HS-27A (cell line): ENCODE measurements at regions not wholly inside any gene's neighbourhood (a gene's known extent, or its start where the extent isn't known, plus 50 kb on each side); places are given as distances from the start of the nearest gene placed in this dataset.

ENCODE experiments used
- DNase-seq: peaks from one replicate; pipeline ENCODE4 v3.0.0-alpha.2; 2012; ENCODE audit warnings: low read depth, missing footprints

- DNase-seq: no peak
These were observed 103.8 kb upstream of the SMIM21 start for GRCh38 chr18:75531212-75531850.

DNA sequence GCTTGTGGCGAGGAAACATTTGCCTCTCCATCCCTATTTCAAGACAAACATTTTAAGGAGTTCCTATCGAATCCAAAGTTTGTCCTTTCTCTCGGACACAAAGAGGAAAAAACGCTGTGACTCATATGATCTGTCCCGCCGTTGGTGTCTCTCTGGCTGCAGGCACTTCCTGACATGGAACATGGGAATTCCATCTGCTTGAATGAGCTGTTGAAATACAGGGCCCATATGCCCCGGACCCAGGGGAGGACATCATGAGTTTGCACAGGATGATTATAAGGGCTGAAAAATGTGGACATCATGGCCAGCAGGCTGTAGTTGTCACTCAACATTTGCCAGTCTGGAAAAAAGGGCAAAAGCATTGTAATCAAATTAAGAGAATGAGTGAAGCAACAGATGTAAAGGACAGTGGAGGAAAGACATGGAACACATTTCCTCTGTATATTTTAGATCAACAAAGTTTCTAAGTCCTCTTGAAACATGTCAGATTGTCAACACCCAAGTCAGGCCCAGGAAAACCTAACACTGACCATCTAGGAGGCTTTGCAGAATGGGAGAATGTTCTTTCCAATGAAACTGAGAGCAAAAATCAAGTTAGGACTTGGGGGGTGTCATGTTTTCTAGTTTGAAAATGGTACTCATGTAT lies 103.2 kb upstream of the SMIM21 start:
- DNase-seq: no peak

GRCh38 chr18:75530118-75530517 lies 102.6 kb upstream of the SMIM21 start:
- DNase-seq: no peak

- DNase-seq: no peak
These were observed 101.9 kb upstream of the SMIM21 start for GRCh38 chr18:75529394-75529793.

GRCh38 chr18:75527848-75528685 lies 100.6 kb upstream of the SMIM21 start:
- no peak for DNase-seq

- no peak for DNase-seq
These were observed 98.5 kb upstream of the SMIM21 start for GRCh38 chr18:75526038-75526437.

GRCh38 chr18:75525331-75525730 lies 97.8 kb upstream of the SMIM21 start:
- DNase-seq: no peak

DNA sequence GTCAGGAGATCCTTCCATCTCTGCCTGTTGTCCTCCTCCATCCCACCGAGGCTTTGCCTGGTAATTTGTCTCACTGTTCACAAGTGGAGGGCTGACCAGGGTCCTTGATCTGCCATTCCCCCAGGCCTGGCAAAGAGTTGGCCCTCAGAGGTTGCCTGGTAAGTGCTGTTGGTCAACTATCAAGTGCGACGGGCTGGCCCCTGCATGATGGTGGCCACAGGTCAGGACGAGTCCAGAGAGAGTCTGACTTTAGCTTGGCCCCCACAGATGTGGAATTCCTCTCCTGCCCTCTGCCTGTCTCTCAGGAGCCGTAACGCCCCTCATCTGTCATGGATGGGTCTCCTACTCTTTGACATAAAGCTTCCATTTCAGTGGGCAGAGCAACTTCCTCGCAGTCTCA lies 97.3 kb upstream of the SMIM21 start:
- DNase-seq: no peak

GRCh38 chr18:75524181-75524580 lies 96.7 kb upstream of the SMIM21 start:
- DNase-seq: no peak

DNA sequence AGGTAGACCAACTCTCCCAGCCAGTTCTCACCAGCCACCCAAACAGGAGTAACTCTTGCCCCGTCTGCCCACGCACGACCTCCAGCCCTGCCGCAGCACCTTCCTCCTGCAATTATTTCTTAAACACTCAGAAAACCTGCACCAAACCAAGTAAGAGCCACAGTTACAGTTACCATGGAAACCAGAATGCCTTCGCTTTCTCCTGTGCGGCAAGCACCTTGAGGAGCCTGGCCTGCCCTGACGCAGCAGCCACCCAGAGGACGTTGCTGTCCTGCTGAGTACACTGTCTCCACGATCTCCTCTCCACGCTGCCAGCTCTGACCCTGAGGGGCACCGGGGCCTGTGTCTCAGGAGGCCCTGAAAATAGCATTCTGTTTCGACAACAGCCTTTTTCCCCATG lies 94.3 kb upstream of the SMIM21 start:
- no peak for DNase-seq

GRCh38 chr18:75518007-75518406 lies 90.5 kb upstream of the SMIM21 start:
- no peak for DNase-seq

DNA sequence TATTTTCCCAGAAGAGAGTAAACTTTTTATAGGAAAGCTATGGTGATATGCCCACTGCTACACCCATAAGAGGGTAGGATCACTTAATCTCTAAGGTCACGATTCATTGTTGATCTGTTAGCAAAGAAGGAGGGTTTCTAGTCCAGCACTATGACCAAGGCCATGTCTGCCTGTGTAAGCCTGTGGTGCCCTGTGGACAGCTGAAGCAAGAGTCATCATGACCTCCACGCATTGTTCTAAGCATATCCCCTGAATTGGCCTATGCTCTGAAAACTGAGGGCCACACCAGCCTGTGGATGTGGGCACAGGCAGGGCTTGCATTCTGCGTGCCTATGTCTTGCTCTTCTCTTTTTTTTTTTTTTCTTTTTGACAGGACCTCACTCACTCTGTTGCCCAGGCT lies 89.8 kb upstream of the SMIM21 start:
- DNase-seq: no peak

DNA sequence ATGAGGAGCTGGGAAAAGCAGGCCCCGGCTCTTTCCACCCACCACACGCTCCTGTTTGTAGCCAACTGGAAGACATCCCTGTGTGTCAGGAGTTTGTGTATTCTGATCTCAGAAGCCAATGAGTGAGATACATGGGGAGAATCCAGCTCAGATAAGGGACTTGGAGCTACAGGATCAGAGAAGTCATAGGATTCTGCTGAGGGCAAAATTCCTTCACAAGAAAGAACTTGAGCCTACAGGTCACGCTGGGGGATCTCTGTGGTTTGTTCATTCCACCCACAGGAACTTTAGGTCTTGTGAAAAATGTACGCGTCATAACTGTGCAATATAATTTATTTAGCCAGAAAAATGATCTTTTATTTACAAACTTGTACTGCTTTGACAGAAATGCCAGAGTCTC lies 80.1 kb upstream of the SMIM21 start:
- no peak for DNase-seq

- no peak for DNase-seq
These were observed 79.4 kb upstream of the SMIM21 start for GRCh38 chr18:75506913-75507312.

DNA sequence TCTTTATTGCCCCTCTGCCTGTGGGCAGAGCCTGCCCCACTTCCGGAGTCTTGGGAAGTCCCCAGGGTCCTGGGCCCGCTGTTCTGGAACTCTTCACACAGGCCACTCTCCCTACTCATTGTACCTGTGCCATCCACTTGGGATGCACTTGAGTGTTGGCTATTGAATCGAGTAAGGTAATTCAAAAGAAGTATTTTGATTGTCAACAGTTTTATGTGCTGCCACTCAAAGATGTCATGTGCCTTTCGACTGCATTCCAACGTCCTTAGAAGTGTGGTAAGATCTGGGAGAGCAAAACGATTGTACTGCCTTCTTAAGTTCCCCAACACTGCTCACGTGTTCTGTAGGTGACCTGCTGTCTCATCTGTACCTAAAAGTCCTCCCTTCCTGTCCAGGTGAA lies 77.0 kb upstream of the SMIM21 start:
- DNase-seq: no peak

DNA sequence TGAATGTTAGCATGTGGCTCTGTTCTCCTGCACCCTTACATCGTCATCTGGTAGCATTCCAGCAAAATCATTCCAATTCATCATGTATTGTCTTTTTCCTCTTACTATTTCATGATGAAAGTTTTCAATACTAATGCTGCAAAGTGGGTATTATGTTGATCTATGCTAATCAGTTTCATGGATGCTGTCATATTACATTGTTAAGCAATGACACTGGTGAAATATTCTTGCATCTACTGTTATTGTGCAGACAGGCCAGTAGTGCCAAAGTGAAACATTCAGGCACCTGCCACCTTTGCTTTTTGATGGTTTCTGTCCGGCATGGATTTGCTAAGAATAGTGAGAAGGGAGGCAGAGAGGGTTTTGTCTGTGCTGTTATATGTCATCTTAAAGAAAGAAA lies 76.1 kb upstream of the SMIM21 start:
- no peak for DNase-seq

DNA sequence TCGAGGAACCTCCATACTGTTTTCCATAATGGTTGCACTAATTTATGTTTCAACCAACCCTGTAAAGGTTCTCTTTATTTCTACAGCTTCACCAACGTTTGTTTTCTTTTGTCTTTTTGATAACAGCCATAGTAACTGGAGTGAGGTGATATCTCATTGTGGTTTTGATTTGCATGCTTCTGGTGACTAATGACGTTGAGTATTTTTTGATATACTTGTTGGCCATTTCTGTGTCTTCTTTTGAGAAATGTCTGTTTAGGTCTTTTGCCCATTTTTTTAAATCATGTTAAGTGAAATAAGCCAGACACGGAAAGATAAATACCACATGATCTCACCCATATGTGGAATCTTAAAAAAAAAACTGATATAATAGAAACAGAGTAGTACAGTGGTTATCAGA lies 74.8 kb upstream of the SMIM21 start:
- DNase-seq: no peak

- no peak for DNase-seq
These were observed 73.0 kb upstream of the SMIM21 start for GRCh38 chr18:75500545-75500944.

- DNase-seq: no peak
These were observed 70.2 kb upstream of the SMIM21 start for GRCh38 chr18:75497576-75498235.

GRCh38 chr18:75496151-75496550 lies 68.6 kb upstream of the SMIM21 start:
- no peak for DNase-seq

DNA sequence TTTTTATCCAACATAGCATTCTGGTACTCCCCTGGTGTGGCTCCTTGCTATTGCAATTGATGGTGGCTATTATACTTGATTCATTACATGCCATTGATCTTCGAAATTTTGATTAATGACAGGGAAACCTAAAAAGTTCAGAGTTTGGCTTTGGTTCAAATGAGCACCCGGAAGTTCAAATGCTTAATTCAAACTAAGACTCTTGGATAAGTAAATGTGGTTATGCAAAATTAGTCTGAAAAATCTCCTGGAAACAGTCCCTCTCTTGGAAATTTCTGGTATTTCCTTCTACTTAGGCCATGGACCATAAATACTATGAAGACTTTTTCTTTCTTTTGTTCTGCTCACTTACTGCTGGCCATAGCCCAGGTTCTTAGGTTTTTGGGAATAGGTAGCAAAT lies 65.3 kb upstream of the SMIM21 start:
- no peak for DNase-seq

DNA sequence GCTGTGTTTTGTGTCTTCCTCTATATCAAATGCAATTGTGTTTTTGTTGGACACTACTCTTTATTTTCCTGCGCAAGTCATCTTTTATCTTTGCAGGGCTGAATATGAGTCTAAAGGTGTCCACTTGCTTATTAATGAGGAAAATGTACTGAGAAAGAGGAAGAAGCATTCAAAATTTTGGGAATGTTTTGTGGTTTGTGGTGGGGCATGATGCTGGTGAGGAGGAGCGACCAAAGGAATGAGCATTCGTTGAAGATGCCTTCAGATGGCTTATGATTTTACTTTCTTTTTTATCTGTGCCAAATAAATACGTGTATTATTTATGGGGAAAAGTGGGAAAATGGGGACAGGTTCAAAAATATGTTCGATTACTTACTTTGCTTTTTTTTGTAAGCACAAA lies 63.9 kb upstream of the SMIM21 start:
- DNase-seq: no peak
